ENCODE measurements at regions not wholly inside any gene's neighbourhood (a gene's known extent, or its start where the extent isn't known, plus 50 kb on each side); places are given as distances from the start of the nearest gene placed in this dataset.
"Not testable (repeated sequence)": the region's sequence is repeated elsewhere in the genome, so short reads cannot be mapped to it uniquely, and the experiment has no call there.

DNA sequence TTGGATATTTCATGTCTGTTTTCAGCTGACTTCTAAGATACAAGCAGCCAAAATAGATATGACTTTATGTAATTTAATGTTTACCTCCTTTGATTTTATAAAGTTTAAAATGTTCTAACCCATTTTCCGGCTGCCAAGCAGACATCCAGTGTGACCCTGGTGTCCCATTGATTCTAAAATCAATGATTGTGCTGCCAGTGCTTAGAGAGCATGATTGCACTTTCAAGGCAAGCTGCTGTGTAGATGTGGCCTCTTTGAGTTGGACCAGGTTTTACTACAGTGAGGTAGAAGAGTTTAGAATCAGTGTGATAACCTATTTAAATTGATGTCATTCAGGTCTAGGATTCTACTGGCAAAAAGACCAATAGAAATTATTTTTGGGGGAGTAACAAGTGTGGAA is 730.9 kb downstream of the STPG2 start:
- no peak for DNase-seq (ENCODE audit: extremely low read depth, low read depth)

DNA sequence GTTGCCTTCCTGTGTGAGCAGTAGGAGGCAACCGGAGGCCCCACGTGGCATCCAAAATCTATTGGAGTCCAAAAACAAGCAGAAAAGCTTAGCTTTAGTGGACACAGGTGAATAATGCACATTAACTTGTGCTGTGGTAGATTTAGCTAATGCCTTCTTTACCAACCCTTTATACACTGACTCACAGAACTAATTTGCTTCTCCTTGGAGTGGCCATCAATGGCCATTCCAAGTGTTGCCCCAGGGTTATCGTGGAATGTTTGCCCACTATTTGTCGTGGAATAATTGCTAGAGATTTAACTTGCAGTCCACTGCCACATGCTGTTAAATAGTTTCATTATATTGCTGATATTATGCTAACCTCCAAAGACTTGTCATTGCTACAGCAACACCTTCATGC is 729.1 kb downstream of the STPG2 start:
- no peak for DNase-seq (ENCODE audit: extremely low read depth, low read depth)

DNA sequence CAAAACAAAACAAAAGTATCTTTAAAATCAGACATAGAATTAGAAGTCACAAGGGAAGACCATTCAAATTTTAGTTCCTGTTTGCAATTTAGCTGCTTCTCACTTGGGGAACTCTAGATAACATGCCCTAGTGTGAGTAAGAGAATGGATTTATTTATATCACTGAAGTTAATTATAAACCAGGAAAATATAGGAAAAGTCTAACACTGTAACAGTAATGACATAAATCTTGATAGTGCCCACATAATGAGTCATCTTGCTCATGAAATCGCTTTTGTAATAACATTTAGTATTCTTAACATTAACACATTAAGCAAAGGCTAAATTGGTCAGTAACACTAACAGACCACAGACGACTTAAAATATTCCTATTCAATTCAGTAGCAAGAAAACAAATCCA is 710.7 kb downstream of the STPG2 start:
- DNase-seq (ENCODE audit: extremely low read depth, low read depth) = no peak

DNA sequence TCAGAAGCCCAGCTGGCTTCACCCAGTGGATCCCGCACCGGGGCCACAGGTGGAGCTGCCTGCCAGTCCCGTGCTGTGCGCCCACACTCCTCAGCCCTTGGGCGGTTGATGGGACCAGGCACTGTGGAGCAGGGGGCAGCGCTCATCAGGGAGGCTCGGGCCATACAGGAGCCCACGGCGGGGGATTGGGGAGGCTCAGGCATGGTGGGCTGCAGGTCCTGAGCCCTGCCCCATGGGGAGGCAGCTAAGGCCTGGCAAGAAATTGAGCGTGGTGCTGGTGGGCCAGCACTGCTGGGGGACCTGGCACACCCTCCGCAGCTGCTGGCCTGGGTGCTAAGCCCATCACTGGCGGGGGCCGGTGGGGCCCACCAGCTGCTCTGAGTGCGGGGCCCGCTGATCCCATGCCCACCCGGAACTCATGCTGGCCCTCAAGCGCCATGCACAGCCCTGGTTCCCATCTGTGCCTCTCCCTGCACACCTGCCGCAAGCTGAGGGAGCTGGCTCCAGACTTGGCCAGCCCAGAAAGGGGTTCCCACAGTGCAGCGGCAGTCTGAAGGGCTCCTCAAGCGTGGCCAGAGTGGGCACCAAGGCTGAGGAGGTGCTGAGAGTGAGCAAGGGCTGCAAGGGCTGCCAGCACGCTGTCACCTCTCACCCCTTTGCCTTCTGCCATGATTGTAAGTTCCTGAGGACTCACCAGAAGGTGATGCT is 705.1 kb downstream of the STPG2 start:
- DNase-seq (ENCODE audit: extremely low read depth, low read depth) = not testable (repeated sequence)

DNA sequence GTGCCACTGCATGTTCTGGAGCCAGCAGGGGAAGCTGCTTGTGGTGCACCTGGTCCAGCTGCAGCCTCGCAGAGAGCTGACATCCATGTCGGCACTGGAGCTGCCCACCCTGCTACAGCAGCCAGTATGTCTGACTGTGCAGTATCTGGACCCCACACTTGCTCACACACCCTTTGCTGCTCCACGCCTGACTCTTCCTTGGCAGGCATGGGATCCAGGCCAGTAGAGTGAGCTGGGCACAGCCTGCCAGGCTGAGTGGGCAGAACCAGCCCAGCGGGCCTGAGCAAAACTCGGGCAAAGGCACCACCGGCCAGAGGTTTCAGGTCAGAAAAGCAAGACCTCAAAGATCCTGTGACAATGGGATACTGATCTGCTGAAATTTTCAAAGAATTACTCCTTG is 690.1 kb downstream of the STPG2 start:
- no peak for DNase-seq (ENCODE audit: extremely low read depth, low read depth)

DNA sequence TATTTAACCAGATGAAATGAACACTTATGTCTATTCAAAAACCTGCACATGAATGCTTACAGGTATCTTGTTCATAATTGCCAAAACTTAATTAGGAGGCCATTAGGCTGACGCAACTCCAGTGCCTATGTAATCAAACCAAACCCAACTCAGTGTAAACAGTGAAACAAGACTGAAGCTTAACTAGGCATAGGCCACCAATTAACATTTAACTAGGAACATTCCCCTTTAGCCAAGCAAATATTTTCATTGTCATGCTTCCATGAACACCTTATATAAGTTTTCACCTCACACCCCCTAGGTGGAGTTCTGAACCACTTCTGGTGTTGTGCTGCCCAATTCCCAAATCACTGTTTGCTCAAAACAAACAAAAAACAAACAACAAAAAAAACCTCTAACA is 686.0 kb downstream of the STPG2 start:
- DNase-seq (ENCODE audit: extremely low read depth, low read depth) = no peak

DNA sequence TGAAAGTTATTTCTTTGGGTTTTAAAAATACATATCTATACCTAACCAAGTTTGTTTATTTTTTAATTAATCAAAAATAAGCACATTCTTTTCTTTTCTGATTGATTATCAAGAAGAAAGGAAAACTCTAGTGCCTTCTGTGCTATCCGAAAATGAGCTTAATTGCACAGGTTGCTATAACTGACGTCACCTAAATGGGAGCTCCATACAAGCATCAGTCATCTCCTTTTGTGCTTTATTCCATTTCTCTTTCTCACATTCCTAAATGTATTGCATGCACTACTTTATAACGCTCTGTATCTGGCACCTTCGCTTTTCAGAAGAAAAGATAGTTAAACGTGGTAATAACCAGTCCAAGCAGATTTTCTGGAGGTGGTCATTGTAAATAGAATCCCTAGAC is 675.0 kb downstream of the STPG2 start:
- DNase-seq (ENCODE audit: extremely low read depth, low read depth) = no peak

DNA sequence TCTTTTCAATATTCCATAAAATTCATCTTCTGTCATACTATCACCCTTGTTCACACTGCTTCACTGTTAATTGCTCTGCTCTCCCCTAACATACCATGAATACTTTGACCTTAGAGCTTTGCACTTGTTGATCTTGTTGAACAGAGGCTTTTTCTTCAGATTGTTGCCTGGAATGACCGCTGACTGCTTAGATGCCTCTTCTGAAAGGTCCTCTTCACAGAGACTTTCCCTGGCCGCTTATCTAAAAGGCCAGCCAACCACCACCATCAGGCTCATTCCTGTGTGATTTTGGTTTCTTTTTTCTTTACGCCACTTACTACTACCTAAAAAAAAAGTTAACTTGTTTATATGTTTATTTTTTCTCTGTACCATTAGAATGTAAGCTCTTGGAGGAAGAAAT is 667.7 kb downstream of the STPG2 start:
- DNase-seq (ENCODE audit: extremely low read depth, low read depth) = no peak

DNA sequence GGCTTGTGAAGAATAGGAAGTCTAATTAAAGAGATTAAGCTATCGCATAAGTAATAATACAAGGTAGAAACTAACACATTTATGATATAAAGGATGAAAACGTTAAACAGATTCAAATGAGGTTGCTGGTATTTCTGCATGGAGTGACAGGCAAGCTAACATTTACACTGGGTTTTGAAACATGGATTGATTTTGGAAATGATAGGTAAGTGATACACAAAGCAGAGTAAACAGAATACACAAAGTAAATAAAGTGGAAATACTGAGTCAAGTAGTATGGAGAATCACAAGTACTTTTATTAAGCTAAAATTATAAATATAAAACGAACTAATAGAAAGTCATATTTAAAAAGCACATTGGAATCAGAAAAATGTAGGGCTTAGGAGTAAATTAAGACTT is 665.3 kb downstream of the STPG2 start:
- no peak for DNase-seq (ENCODE audit: extremely low read depth, low read depth)

DNA sequence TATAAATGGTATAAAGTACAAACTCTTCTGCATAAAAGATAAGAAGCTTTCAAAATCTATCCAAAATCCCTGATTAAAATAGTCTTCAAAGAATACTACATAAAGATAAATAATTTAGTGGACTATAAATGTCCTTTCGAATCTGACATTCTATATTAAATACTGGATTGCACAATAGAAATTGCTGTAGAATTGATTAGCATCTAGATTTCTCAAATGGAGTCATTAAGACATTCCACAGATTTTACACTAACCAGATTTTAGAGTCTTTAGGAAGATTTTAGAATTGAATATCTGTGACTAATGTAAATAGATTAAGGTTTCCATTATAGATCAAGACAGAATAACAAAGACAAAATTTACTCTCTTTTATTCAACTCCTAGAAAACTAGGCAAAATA is 663.9 kb downstream of the STPG2 start:
- no peak for DNase-seq (ENCODE audit: extremely low read depth, low read depth)

DNA sequence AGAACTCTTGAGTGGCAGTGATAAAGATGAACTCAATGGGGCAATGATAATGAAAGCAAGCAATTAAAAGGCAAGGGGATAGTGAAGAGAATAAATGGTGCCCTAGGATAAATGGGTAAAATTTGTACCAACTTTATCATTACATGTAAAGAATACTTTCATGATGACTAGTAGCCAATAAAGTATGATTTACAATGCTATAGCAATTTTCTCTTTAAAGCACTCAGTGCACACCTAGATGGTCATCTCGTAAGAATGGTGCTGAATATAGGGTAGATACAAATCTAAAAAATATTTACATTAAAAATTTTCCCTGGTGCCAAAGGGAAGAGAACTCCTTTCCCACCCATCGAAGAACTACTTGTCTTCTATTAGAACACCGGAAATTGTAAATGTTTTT is 651.4 kb downstream of the STPG2 start:
- no peak for DNase-seq (ENCODE audit: extremely low read depth, low read depth)

DNA sequence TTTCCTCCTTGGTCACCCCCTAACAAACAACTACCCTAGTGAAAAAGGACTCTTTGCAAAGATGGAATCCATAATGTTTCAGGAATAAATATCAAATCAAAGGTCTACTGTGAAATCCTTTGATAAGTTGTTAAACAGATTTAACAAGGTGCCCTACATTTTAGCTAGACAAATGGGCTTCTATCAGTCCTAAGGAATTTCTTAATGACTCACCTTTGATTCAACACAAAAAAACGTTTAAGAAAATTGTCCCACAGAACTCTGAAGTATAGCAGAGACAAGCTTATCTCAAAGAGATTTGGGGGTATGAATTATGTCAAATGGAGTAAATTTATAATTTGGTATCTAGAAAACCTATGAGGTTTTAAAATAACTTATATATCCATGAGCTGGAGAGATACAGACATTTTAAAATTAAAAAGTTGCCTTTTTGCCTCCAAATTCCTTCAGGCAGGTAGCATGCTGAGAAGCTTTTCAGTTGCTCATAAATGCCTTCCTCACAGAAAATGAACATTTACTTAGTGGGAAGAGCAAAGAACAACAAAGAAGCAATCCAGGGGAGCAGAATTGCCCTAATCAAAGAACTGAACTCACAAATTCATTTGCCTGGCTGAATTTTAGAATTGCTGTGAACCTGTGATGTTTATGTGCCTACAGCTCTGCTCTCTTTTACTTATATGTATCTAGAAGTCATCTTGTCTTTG is 649.3 kb downstream of the STPG2 start:
- DNase-seq (ENCODE audit: extremely low read depth, low read depth) = no peak

DNA sequence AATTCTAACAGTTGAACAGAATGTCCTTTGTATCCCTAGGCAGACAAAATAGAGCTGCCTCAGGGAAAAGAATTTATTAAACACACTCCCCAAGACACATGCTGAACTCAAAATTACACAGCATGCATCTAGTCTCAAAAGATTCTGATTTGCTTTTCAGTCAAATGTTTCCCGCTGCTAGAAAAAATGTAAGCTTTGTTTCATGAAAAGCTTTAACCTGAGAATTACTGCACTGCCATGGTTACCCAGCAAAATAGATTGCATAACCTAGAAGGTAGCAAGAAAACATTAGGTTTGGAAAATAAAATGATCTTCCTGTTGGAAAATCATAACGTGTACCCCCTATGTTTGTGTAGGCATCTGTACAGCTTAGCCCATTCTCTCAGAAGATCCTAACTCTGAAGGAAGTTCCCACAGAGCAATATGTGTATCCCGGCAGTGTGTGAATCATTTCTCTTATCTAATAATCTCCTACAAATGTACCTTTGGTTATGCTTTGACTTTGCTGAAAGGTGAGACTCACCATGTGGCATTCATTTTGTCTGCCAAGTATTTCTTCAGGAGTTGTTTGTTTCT is 646.9 kb downstream of the STPG2 start:
- no peak for DNase-seq (ENCODE audit: extremely low read depth, low read depth)

DNA sequence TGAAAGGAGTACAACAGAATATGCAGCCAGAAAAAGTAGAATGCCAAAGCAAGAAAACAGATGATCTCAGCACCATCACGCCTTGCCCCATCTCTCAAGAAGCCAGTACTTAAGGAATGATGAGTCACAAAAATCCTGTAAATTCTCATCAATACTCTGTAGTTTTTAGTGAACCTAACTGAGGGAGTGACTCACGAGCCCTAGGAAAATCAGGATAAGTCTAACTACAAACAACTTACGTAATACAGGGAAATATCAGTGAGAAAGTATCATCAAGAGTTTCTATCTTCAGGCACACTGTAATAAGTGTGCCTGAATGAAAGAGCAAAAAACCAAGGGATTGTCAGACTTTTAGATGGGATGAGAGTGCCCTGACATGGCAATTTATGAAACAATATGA is 644.4 kb downstream of the STPG2 start:
- peak; percentile 13 for DNase-seq (ENCODE audit: extremely low read depth, low read depth)

DNA sequence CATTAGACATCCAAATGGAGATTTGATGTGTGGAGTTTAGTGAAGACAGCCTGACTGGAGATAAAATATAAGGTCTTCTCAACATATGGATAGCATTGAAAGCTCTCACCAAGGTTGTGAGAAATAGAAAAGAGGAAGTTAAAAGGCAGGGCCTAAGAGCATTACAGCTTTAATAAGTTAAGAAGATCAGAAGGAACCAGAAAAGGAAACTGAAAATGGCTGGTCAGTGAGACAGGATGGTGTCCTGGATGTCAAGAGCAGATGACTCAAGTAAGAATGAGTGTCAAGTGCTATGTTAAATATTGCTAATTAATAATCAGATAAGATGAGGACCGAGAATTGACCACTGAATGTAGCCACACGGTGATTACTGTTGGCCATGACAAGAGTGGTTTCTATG is 642.9 kb downstream of the STPG2 start:
- no peak for DNase-seq (ENCODE audit: extremely low read depth, low read depth)

DNA sequence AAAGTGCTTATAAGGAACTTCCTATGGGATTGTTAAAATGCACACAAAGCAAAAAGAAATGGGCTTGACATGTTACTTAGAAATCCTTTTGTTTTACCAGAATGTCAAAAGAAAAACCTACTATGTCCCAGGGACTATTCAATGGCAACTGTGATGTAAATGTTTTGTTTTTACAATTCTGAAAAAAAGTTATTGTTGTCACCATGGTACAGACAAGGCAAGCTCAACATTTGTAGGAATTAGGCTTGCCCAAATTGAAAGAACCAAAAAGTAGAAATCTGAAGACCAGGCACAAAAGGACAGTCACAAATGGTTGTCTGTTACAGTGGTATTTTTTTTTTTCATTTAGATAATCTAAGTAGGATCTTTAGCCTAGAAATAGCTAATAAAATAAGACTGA is 638.6 kb downstream of the STPG2 start:
- DNase-seq (ENCODE audit: extremely low read depth, low read depth) = no peak

DNA sequence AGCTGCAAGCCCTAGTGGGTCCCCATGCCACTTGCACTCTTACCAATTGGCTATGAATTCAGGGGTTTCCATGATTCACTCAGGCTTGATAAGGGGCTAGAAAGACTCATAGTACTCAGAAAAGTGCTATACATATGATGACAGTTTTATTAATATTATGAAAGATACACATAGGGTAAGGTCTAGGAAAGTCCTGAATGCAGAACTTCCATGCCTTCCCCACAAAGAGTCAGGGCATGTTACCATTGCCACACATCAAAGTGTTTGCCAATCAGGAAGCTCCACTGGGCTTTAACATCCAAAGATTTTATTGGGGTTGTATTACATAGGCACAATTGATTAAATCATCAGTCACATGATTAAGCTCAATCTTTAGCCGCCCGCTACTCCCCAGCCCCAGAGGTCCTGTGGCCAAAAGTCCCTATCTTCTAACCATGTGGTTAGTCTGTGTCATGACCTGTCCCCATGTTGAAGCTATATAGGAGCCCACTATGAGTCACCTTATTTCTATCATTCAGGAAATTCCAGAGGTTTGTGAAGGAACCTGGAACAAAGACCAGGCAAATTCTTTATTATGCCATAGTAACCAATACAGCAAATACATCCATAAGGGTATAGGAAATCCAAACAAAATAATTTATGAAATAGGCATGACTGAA is 635.6 kb downstream of the STPG2 start:
- no peak for DNase-seq (ENCODE audit: extremely low read depth, low read depth)

Small RNA genes lying in the stretch of these regions (small RNA-seq; reads per million reads assigned to genes)
- 0 reads per million in 2 experiments for gene COX7A2P2
- 0 to 0.18 reads per million in 2 experiments for gene RNU6-34P
